ENCODE measurements at regions not wholly inside any gene's neighbourhood (a gene's known extent, or its start where the extent isn't known, plus 50 kb on each side); places are given as distances from the start of the nearest gene placed in this dataset.

- FAIRE-seq = no peak
- DNase-seq (ENCODE audit: low read depth, low spot score) = no peak
Observed at GRCh38 chrX:65407157-65407626, 127.4 kb downstream of the LAS1L start.

GRCh38 chrX:65406532-65406931 is 128.1 kb downstream of the LAS1L start:
- Histone ChIP-seq H2AFZ (ENCODE audit: control insufficient read depth, low read length) (no peak overlapping the region), H3K9me1 (ENCODE audit: control insufficient read depth, extremely low read depth, insufficient read depth, low read length) (no peaks in the 10 kb centered on the region), H4K20me1 (ENCODE audit: control insufficient read depth, extremely low read depth, insufficient read depth, low read length) (no peaks in the 10 kb centered on the region), H3K4me2 (ENCODE audit: control insufficient read depth, extremely low read depth, insufficient read depth, low read depth, low read length) (no peak overlapping the region), H3K9ac (ENCODE audit: control insufficient read depth, extremely low read depth, insufficient read depth, low read length) (no peak overlapping the region), H3K79me2 (ENCODE audit: control insufficient read depth, insufficient read depth, low read length) (no peaks in the 10 kb centered on the region), H3K4me1 (ENCODE audit: control insufficient read depth, extremely low read depth, insufficient read depth, low read length) (no peaks in the 10 kb centered on the region), H3K27me3 (ENCODE audit: control insufficient read depth, extremely low read depth, insufficient read depth, low read length) (no peaks in the 10 kb centered on the region), H3K36me3 (ENCODE audit: control insufficient read depth in 2 of 2, extremely low read depth in 1 of 2, insufficient read depth in 2 of 2, low read length in 2 of 2) (no peaks in the 10 kb centered on the region), H3K9me3 (ENCODE audit: control insufficient read depth, low read depth, low read length) (no peaks in the 10 kb centered on the region), H3K4me3 (ENCODE audit: control insufficient read depth in 2 of 3, extremely low read depth in 1 of 3, insufficient read depth in 2 of 3, low read depth in 1 of 3, low read length in 3 of 3) (no peak overlapping the region), H3K27ac (ENCODE audit: control insufficient read depth, insufficient read depth, low read length) (no peak overlapping the region)
- DNase-seq (ENCODE audit: low read depth, low spot score) (no peak), FAIRE-seq (no peak)
- TF ChIP-seq, protein P1, sequence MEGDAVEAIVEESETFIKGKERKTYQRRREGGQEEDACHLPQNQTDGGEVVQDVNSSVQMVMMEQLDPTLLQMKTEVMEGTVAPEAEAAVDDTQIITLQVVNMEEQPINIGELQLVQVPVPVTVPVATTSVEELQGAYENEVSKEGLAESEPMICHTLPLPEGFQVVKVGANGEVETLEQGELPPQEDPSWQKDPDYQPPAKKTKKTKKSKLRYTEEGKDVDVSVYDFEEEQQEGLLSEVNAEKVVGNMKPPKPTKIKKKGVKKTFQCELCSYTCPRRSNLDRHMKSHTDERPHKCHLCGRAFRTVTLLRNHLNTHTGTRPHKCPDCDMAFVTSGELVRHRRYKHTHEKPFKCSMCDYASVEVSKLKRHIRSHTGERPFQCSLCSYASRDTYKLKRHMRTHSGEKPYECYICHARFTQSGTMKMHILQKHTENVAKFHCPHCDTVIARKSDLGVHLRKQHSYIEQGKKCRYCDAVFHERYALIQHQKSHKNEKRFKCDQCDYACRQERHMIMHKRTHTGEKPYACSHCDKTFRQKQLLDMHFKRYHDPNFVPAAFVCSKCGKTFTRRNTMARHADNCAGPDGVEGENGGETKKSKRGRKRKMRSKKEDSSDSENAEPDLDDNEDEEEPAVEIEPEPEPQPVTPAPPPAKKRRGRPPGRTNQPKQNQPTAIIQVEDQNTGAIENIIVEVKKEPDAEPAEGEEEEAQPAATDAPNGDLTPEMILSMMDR (optimal IDR thresholded peaks at IDR 0.05 in 1 of 3, IDR thresholded peaks at IDR 0.05 in 1 of 3, conservative IDR thresholded peaks at IDR 0.05 in 1 of 3; ENCODE audit: extremely low read depth in 1 of 3, insufficient read depth in 2 of 3, low read length in 3 of 3) = no peak
- no peak for TF ChIP-seq EZH2 (IDR thresholded peaks at IDR 0.05; ENCODE audit: low read length)
- dilution Hi-C loops (cut with MboI; ENCODE audit: extremely low pct_ligation_motif_present, low sequenced_read_pairs) = no loop called here

More at GRCh38 chrX:65407157-65407626, 127.4 kb downstream of the LAS1L start:
- no peak overlapping the region for H2AFZ ChIP-seq (ENCODE audit: control insufficient read depth, low read length)
- H3K4me1 ChIP-seq (ENCODE audit: control insufficient read depth, extremely low read depth, insufficient read depth, low read length) = no peaks in the 10 kb centered on the region
- peak overlapping the region; percentile 10 for H3K4me2 ChIP-seq (ENCODE audit: control insufficient read depth, extremely low read depth, insufficient read depth, low read depth, low read length)
- TF ChIP-seq, protein P1 (optimal IDR thresholded peaks at IDR 0.05 in 1 of 3, IDR thresholded peaks at IDR 0.05 in 1 of 3, conservative IDR thresholded peaks at IDR 0.05 in 1 of 3; ENCODE audit: extremely low read depth in 1 of 3, insufficient read depth in 2 of 3, low read length in 3 of 3) = no peak
- TF ChIP-seq EZH2 (IDR thresholded peaks at IDR 0.05; ENCODE audit: low read length) = peak; percentile 62
- peak overlapping the region in 1 of 3 experiments; percentile 13 for H3K4me3 ChIP-seq (ENCODE audit: control insufficient read depth in 2 of 3, extremely low read depth in 1 of 3, insufficient read depth in 2 of 3, low read depth in 1 of 3, low read length in 3 of 3)
- H3K9ac ChIP-seq (ENCODE audit: control insufficient read depth, extremely low read depth, insufficient read depth, low read length) = no peak overlapping the region
- dilution Hi-C loops (cut with MboI; ENCODE audit: extremely low pct_ligation_motif_present, low sequenced_read_pairs) = no loop called here
- H4K20me1 ChIP-seq (ENCODE audit: control insufficient read depth, extremely low read depth, insufficient read depth, low read length) = no peaks in the 10 kb centered on the region
- no peak overlapping the region for H3K27ac ChIP-seq (ENCODE audit: control insufficient read depth, insufficient read depth, low read length)
- H3K9me1 ChIP-seq (ENCODE audit: control insufficient read depth, extremely low read depth, insufficient read depth, low read length) = no peaks in the 10 kb centered on the region
- no peaks in the 10 kb centered on the region for H3K9me3 ChIP-seq (ENCODE audit: control insufficient read depth, low read depth, low read length)
- no peaks in the 10 kb centered on the region for H3K36me3 ChIP-seq (ENCODE audit: control insufficient read depth in 2 of 2, extremely low read depth in 1 of 2, insufficient read depth in 2 of 2, low read length in 2 of 2)
- H3K27me3 ChIP-seq (ENCODE audit: control insufficient read depth, extremely low read depth, insufficient read depth, low read length) = no peaks in the 10 kb centered on the region
- H3K79me2 ChIP-seq (ENCODE audit: control insufficient read depth, insufficient read depth, low read length) = no peaks in the 10 kb centered on the region
